GM18907 (cell line): ENCODE measurements at regions not wholly inside any gene's neighbourhood (a gene's known extent, or its start where the extent isn't known, plus 50 kb on each side); places are given as distances from the start of the nearest gene placed in this dataset.

Experiments
- ATAC-seq: cut with Tn5 transposase; IDR thresholded peaks from one replicate; pipeline ENCODE4 v1.9.1; 2021; ENCODE audit warnings: mild to moderate bottlenecking, moderate library complexity; ENCODE audit not compliant: unreplicated experiment

GRCh38 chr2:225100269-225100668, 58.0 kb upstream of the DOCK10 start:
- ATAC-seq: no peak

DNA sequence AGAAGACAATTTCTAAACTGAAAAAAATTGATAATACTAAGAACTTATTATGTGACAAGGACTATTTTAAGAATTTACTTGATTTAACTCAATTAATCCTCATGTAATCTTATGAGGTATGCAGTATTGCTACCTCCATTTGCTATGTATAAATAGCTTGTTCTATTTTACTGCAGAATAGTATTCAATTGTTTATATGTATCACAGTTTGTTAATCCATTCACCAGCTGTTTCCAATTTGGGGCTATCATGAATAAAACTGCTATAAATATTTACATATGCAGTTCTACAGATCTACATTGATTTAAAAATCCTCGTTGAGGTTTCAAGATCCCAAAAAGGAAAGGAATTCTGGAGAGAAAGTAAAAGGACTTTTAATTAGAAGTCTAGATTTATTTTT, 54.8 kb upstream of the DOCK10 start:
- ATAC-seq: no peak
